Adrenal gland (tissue), 9 donors: ENCODE measurements at regions not wholly inside any gene's neighbourhood (a gene's known extent, or its start where the extent isn't known, plus 50 kb on each side); places are given as distances from the start of the nearest gene placed in this dataset.

ENCODE experiments used
- DNase-seq, 7 donors: peaks; one replicate each; pipeline ENCODE4 v3.0.0-alpha.2; 2019 to 2020
- H3K27ac ChIP-seq, 5 donors: fragments of 200-600 bp; sonication (generic) in 4 of 5; 1 replicate in 3 of 5; 2 replicates in 2 of 5; pipeline versions ENCODE4 v1.5.1 to v1.8.0; 2016 to 2020; ENCODE audit warnings: mild to moderate bottlenecking in 1 of 5
- H3K27me3 ChIP-seq: fragments of 200-600 bp; 2 replicates; pipeline ENCODE4 v1.8.0; 2021
- H3K36me3 ChIP-seq, 2 donors: fragments of 200-600 bp; replicated peaks in 1 of 2; 1 replicate in 1 of 2; 2 replicates in 1 of 2; pipeline versions ENCODE4 v1.5.1 to v1.8.0; 2018 to 2022
- H3K4me1 ChIP-seq, 2 donors: fragments of 200-600 bp; replicated peaks in 1 of 2; 1 replicate in 1 of 2; 2 replicates in 1 of 2; pipeline versions ENCODE4 v1.5.1 to v1.8.0; 2018 to 2021
- H3K4me3 ChIP-seq, 4 donors: fragments of 200-600 bp; sonication (generic) in 3 of 4; one replicate each; pipeline ENCODE4 v1.5.1; 2016 to 2018
- H3K9me3 ChIP-seq, 3 donors: fragments of 200-600 bp; sonication (generic) in 1 of 3; replicated peaks in 1 of 3; 1 replicate in 2 of 3; 2 replicates in 1 of 3; pipeline versions ENCODE4 v1.5.1 to v1.8.0; 2016 to 2021
- POLR2A ChIP-seq, 2 donors: fragments of 450-650 bp; IDR thresholded peaks; one replicate each; pipeline ENCODE4 v1.6.1; 2017; ENCODE audit warnings: antibody characterized with exemption in 2 of 2, mild to moderate bottlenecking in 2 of 2, moderate library complexity in 1 of 2
- WGBS, 4 donors: extraction: QIAGEN DNeasy Blood & Tissue Kit in 2 of 4; methylation state at CpG; one replicate each; pipeline versions ENCODE4 v1.1.5 to v1.1.7; 2013 to 2017; 5-methylcytosine and 5-hydroxymethylcytosine counted together
- intact Hi-C, 2 donors: fragments of 100-400 bp; cut with DNase I; formaldehyde crosslinking; loops; one replicate each; pipeline versions ENCODE4 v1.14.1 to v1.15.0; 2022 to 2023
- TF ChIP-seq, protein P1 (sequence below), 6 experiments: fragments of 450-650 bp in 4 of 6; fragments of 200-600 bp in 2 of 6; sonication (generic) in 1 of 6; IDR thresholded peaks; 1 replicate in 5 of 6; 2 replicates in 1 of 6; pipeline versions ENCODE4 v1.5.1 to v1.8.0; 2016 to 2021; ENCODE audit warnings: antibody characterized with exemption in 6 of 6, mild to moderate bottlenecking in 2 of 6, moderate library complexity in 1 of 6
- donor health status: healthy with polysubstance abuse.
- donor health status: Bipolar disorder and iron deficiency.
- donor health status: DM: yes; HTN: yes; CAD: no.
- donor health status: DM: no; HTN: no; CAD: no.
- donor health status: DM: no; HTN: no; CAD: no.

DNA sequence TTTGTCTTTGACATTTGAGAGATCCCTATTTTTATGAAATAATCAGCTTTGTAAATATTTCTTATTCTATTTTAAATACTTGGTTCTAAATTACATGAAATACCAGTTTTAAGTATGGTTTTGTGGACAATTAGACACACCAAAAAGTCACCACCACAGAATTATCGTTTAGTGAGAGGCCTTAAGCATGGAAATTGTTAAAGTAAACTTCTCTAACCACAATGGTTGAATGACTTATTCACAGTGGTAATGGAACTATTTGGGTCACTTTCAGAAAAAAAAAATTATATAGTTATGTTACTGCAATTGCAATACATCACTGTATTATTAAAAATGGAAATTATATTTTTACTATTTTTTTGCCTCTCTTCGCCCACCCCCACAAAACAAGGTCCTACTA, 1252.5 kb downstream of the EFNA5 start:
- Histone ChIP-seq H3K36me3 (no peaks in the 10 kb centered on the region), H3K9me3 (no peaks in the 10 kb centered on the region), H3K27ac (no peak overlapping the region), H3K4me3 (no peak overlapping the region), H3K27me3 (no peaks in the 10 kb centered on the region), H3K4me1 (no peaks in the 10 kb centered on the region)
- 65 to 76% (median 74%) methylated on average over 2 of the region's 2 CpGs for WGBS, 4 donors
- DNase-seq = no peak
- no peak for TF ChIP-seq POLR2A (IDR thresholded peaks at IDR 0.05)
- TF ChIP-seq, protein P1, sequence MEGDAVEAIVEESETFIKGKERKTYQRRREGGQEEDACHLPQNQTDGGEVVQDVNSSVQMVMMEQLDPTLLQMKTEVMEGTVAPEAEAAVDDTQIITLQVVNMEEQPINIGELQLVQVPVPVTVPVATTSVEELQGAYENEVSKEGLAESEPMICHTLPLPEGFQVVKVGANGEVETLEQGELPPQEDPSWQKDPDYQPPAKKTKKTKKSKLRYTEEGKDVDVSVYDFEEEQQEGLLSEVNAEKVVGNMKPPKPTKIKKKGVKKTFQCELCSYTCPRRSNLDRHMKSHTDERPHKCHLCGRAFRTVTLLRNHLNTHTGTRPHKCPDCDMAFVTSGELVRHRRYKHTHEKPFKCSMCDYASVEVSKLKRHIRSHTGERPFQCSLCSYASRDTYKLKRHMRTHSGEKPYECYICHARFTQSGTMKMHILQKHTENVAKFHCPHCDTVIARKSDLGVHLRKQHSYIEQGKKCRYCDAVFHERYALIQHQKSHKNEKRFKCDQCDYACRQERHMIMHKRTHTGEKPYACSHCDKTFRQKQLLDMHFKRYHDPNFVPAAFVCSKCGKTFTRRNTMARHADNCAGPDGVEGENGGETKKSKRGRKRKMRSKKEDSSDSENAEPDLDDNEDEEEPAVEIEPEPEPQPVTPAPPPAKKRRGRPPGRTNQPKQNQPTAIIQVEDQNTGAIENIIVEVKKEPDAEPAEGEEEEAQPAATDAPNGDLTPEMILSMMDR (IDR thresholded peaks at IDR 0.05) = no peak
- intact Hi-C loops = no loop called here

DNA sequence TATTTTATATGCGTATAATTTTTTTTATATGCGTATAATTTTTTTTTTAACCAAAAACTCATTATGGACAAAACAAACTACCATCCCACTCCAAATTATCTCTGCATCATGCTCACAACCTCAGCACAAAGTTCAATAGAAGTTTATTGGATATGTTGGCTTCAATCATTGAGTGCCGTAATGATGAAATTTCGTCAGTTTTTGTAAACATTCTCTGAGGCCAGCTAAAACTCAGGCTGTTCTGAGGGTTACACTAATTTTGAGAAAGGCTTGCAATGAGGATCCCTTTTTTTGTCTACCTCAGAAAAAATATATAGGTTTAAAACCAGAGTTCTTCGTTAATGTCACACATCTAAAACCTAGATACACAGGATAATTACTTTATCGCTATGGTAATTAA, 1253.2 kb downstream of the EFNA5 start:
- WGBS, 4 donors = 89 to 94% (median 90%) methylated on average over 6 of the region's 6 CpGs
- H3K27me3 ChIP-seq = no peaks in the 10 kb centered on the region
- DNase-seq = no peak
- intact Hi-C loops = no loop called here
- TF ChIP-seq, protein P1 (IDR thresholded peaks at IDR 0.05) = no peak
- TF ChIP-seq POLR2A (IDR thresholded peaks at IDR 0.05) = no peak
- H3K36me3 ChIP-seq = no peaks in the 10 kb centered on the region
- H3K27ac ChIP-seq = no peak overlapping the region
- H3K4me3 ChIP-seq = no peak overlapping the region
- H3K9me3 ChIP-seq = no peaks in the 10 kb centered on the region
- H3K4me1 ChIP-seq = no peaks in the 10 kb centered on the region

DNA sequence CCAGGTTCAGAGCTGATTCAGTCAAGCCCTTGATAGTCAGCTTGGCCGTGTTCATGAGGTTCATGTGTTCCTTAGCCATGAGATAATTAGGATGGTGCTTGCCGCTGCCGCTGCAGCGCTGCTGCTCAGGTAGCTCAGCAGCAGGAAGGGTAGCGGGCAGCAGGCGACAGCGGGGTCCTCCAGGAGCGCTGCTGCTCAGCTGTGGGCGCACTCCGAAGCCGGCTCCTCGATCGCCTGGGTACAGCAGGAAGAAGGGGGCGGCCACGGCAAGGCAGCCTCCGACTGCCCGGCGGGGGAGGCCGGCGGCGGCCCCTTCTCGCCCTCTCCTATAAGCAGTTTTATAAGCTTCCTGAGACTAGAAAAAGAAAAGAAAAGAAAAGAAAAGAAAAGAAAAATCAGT, 1253.6 kb downstream of the EFNA5 start:
- Histone ChIP-seq H3K4me1 (no peaks in the 10 kb centered on the region), H3K27ac (no peak overlapping the region), H3K27me3 (no peaks in the 10 kb centered on the region), H3K4me3 (no peak overlapping the region), H3K36me3 (no peaks in the 10 kb centered on the region), H3K9me3 (no peaks in the 10 kb centered on the region)
- intact Hi-C loops = no loop called here
- whole genome bisulfite sequencing, 4 donors = 88 to 96% (median 91%) methylated on average over 22 of the region's 22 CpGs
- DNase-seq = no peak
- no peak for TF ChIP-seq POLR2A (IDR thresholded peaks at IDR 0.05)
- TF ChIP-seq, protein P1 (IDR thresholded peaks at IDR 0.05) = no peak

DNA sequence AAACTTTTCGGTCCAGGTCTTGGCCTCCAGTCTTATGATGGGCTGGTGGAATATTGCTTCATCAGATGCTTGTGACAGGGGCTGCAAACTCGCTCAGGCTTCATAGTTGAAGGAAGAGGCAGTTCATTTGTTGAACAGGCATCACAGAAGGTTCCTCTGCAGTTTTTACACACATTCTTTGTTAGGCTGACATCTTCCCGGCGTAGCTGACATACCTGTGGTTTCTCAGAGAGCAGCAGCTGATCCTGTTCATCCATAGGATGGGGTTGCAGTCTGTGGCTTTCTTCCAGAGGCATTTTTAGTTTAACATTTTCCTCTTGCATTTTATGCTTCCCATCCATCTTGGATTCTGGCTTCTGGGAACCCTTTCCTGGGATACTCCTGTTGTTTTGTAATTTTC, 1255.2 kb downstream of the EFNA5 start:
- H3K4me1 ChIP-seq = no peaks in the 10 kb centered on the region
- no peaks in the 10 kb centered on the region for H3K27me3 ChIP-seq
- no peak overlapping the region for H3K27ac ChIP-seq
- DNase-seq = no peak
- no peak for TF ChIP-seq POLR2A (IDR thresholded peaks at IDR 0.05)
- TF ChIP-seq, protein P1 (IDR thresholded peaks at IDR 0.05) = no peak
- no peak overlapping the region for H3K4me3 ChIP-seq
- H3K36me3 ChIP-seq = no peaks in the 10 kb centered on the region
- WGBS, 4 donors = 78 to 95% (median 86%) methylated on average over 3 to 4 of the region's 4 CpGs
- intact Hi-C loops = no loop called here
- H3K9me3 ChIP-seq = no peaks in the 10 kb centered on the region
